ENCODE measurements at regions not wholly inside any gene's neighbourhood (a gene's known extent, or its start where the extent isn't known, plus 50 kb on each side); places are given as distances from the start of the nearest gene placed in this dataset.

- no peak for TF ChIP-seq CTCF (IDR thresholded peaks at IDR 0.05)
- Histone ChIP-seq H3K27ac (no peak overlapping the region), H3K9me3 (peaks cover 0 to 21% (median 0%) of the 10 kb centered on the region in 11 donors), H3K4me1 (no peaks in the 10 kb centered on the region), H3K4me3 (no peak overlapping the region), H3K27me3 (no peaks in the 10 kb centered on the region), H3K36me3 (no peaks in the 10 kb centered on the region)
- intact Hi-C loops (cut with DNase I): no loop called here
- WGBS, 2 donors: 70 to 71% methylated on average over 5 of the region's 5 CpGs
- DNase-seq: no peak
- ATAC-seq: no peak
Measured at GRCh38 chr10:33533612-33534011, 199.1 kb upstream of the NRP1 start.

- Histone ChIP-seq H3K4me3 (no peak overlapping the region), H3K9me3 (peaks cover 0 to 26% (median 2%) of the 10 kb centered on the region in 11 donors), H3K27me3 (no peaks in the 10 kb centered on the region), H3K4me1 (no peaks in the 10 kb centered on the region), H3K36me3 (no peaks in the 10 kb centered on the region), H3K27ac (no peak overlapping the region)
- WGBS, 2 donors: 87 to 95% methylated on average over 7 of the region's 7 CpGs
- DNase-seq: no peak
- no peak for ATAC-seq
- no peak for TF ChIP-seq CTCF (IDR thresholded peaks at IDR 0.05)
- intact Hi-C loops (cut with DNase I): no loop called here
Measured at GRCh38 chr10:33532901-33533300, 198.4 kb upstream of the NRP1 start.

GRCh38 chr10:33529234-33529633, 194.8 kb upstream of the NRP1 start:
- no peak for TF ChIP-seq CTCF (IDR thresholded peaks at IDR 0.05)
- Histone ChIP-seq H3K36me3 (no peaks in the 10 kb centered on the region), H3K9me3 (peaks cover 0 to 33% (median 7%) of the 10 kb centered on the region in 11 donors), H3K27me3 (no peaks in the 10 kb centered on the region), H3K4me1 (no peaks in the 10 kb centered on the region), H3K27ac (no peak overlapping the region), H3K4me3 (no peak overlapping the region)
- intact Hi-C loops (cut with DNase I): no loop called here
- no peak for ATAC-seq
- no peak for DNase-seq

GRCh38 chr10:33524966-33525365, 190.5 kb upstream of the NRP1 start:
- ATAC-seq (no peak), DNase-seq (no peak)
- H3K36me3 ChIP-seq: no peaks in the 10 kb centered on the region
- 77 to 96% methylated on average over 4 of the region's 4 CpGs for WGBS, 2 donors
- H3K27me3 ChIP-seq: no peaks in the 10 kb centered on the region
- intact Hi-C loops (cut with DNase I): no loop called here
- H3K4me3 ChIP-seq: no peak overlapping the region
- TF ChIP-seq CTCF (IDR thresholded peaks at IDR 0.05): no peak
- no peak overlapping the region for H3K27ac ChIP-seq
- H3K4me1 ChIP-seq: peaks cover 0 to 5% (median 0%) of the 10 kb centered on the region in 9 donors
- peaks cover 0 to 24% (median 4%) of the 10 kb centered on the region in 11 donors for H3K9me3 ChIP-seq
